ENCODE measurements at regions not wholly inside any gene's neighbourhood (a gene's known extent, or its start where the extent isn't known, plus 50 kb on each side); places are given as distances from the start of the nearest gene placed in this dataset.

- TF ChIP-seq EZH2 (IDR thresholded peaks at IDR 0.05; ENCODE audit: insufficient read depth, poor library complexity, severe bottlenecking) (no peak), EZH2phosphoT487 (IDR thresholded peaks at IDR 0.05; ENCODE audit: insufficient read depth, low read depth) (no peak)
Observed at GRCh38 chr2:228728961-228729360, 542.1 kb downstream of the PID1 start.
